Osteoblast (primary cell): ENCODE measurements at regions not wholly inside any gene's neighbourhood (a gene's known extent, or its start where the extent isn't known, plus 50 kb on each side); places are given as distances from the start of the nearest gene placed in this dataset.
"Not testable (repeated sequence)": the region's sequence is repeated elsewhere in the genome, so short reads cannot be mapped to it uniquely, and the experiment has no call there.

Experiments
- DNase-seq: peaks from one replicate; pipeline ENCODE4 v3.0.0; 2011; ENCODE audit warnings: low spot score, mixed read lengths; ENCODE audit not compliant: insufficient read length; ENCODE audit errors: missing footprints
- H2AFZ ChIP-seq: 2 replicates; pipeline ENCODE4 v1.6.0; 2011; ENCODE audit warnings: mild to moderate bottlenecking, low read length
- H3K27ac ChIP-seq: 2 replicates; pipeline ENCODE4 v1.5.1; 2011; ENCODE audit warnings: mild to moderate bottlenecking, low read depth, low read length, moderate library complexity
- H3K27me3 ChIP-seq: 2 replicates; pipeline ENCODE4 v1.6.0; 2012; ENCODE audit warnings: mild to moderate bottlenecking, control low read depth, inconsistent platforms, low read length, moderate library complexity; ENCODE audit not compliant: insufficient read depth
- H3K36me3 ChIP-seq: 2 replicates; pipeline ENCODE4 v1.5.1; 2011; ENCODE audit warnings: mild to moderate bottlenecking, low read length, control low read depth, moderate library complexity; ENCODE audit not compliant: insufficient read depth
- H3K4me1 ChIP-seq: 2 replicates; pipeline ENCODE4 v1.5.1; 2011; ENCODE audit warnings: mild to moderate bottlenecking, low read length, control low read depth, moderate library complexity; ENCODE audit not compliant: insufficient read depth
- H3K4me2 ChIP-seq: 2 replicates; pipeline ENCODE4 v1.6.0; 2011; ENCODE audit warnings: mild to moderate bottlenecking, low read length; ENCODE audit not compliant: insufficient read depth
- H3K4me3 ChIP-seq: fragments of 200-600 bp; sonication (generic); 3 replicates; pipeline ENCODE4 v1.5.1; 2012; ENCODE audit warnings: mild to moderate bottlenecking, low read length, inconsistent platforms; ENCODE audit not compliant: insufficient read depth
- H3K79me2 ChIP-seq: 2 replicates; pipeline ENCODE4 v1.6.0; 2012; ENCODE audit warnings: mild to moderate bottlenecking, low read length, control low read depth, inconsistent platforms; ENCODE audit not compliant: insufficient read depth
- H3K9me3 ChIP-seq: 2 replicates; pipeline ENCODE4 v1.5.1; 2011; ENCODE audit warnings: low read depth, low read length, control low read depth
- H4K20me1 ChIP-seq: 2 replicates; pipeline ENCODE4 v1.6.0; 2012; ENCODE audit warnings: mild to moderate bottlenecking, low read length, control low read depth; ENCODE audit not compliant: insufficient read depth
- TF ChIP-seq, protein P1 (sequence below): IDR thresholded peaks from 2 replicates; pipeline ENCODE4 v1.5.1; 2011; ENCODE audit warnings: mild to moderate bottlenecking, low read depth, low read length, moderate library complexity; ENCODE audit errors: extremely low read depth

DNA sequence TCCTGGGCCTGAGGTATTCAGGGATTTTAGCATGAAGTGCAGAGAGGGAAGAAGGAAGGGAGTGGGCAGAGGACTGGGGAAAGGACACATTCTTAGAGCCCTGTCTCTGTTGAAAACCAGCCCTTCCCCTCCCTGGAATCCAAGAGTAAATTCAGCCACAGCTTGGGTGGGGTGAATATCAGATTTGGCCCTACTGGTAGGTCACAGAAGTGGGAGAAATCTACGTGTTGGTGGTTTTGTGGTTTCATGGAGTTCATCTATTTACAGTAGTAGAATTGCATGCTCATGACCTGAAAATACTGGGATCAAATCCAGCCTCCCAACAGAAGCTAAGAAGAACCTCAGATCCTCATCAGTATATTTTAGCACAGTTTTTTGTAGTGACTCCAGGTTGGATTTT, 404.4 kb downstream of the BMP2 start:
- no peak for DNase-seq
- Histone ChIP-seq H3K4me3 (no peak overlapping the region), H3K4me1 (no peaks in the 10 kb centered on the region), H3K27me3 (no peaks in the 10 kb centered on the region), H3K79me2 (no peaks in the 10 kb centered on the region), H2AFZ (no peak overlapping the region), H3K9me3 (no peaks in the 10 kb centered on the region), H3K36me3 (no peaks in the 10 kb centered on the region), H4K20me1 (no peaks in the 10 kb centered on the region), H3K27ac (no peak overlapping the region), H3K4me2 (no peak overlapping the region)
- TF ChIP-seq, protein P1, sequence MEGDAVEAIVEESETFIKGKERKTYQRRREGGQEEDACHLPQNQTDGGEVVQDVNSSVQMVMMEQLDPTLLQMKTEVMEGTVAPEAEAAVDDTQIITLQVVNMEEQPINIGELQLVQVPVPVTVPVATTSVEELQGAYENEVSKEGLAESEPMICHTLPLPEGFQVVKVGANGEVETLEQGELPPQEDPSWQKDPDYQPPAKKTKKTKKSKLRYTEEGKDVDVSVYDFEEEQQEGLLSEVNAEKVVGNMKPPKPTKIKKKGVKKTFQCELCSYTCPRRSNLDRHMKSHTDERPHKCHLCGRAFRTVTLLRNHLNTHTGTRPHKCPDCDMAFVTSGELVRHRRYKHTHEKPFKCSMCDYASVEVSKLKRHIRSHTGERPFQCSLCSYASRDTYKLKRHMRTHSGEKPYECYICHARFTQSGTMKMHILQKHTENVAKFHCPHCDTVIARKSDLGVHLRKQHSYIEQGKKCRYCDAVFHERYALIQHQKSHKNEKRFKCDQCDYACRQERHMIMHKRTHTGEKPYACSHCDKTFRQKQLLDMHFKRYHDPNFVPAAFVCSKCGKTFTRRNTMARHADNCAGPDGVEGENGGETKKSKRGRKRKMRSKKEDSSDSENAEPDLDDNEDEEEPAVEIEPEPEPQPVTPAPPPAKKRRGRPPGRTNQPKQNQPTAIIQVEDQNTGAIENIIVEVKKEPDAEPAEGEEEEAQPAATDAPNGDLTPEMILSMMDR = no peak

DNA sequence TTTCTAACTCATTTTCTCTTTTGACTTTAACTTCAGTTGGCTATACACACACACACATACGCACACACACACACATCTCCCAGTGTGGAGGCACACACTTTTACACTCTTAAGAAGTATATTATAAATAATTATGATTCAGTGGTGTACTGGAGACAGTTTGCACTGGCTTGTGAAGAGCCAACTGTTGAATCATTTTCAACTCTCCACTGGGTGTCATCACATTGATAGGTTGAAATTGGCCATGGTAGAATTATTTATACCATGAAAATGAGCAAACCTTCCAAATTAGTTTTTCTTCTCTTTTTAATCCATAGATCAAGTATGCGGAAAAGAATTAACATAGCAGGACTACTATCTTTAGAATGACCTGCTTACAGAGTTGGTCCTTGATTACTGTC, 407.1 kb downstream of the BMP2 start:
- no peak overlapping the region for H3K4me2 ChIP-seq
- no peak overlapping the region for H2AFZ ChIP-seq
- no peaks in the 10 kb centered on the region for H3K27me3 ChIP-seq
- TF ChIP-seq, protein P1 = no peak
- no peaks in the 10 kb centered on the region for H3K4me1 ChIP-seq
- no peak overlapping the region for H3K27ac ChIP-seq
- no peak overlapping the region for H3K4me3 ChIP-seq
- no peaks in the 10 kb centered on the region for H3K9me3 ChIP-seq
- no peaks in the 10 kb centered on the region for H4K20me1 ChIP-seq
- DNase-seq = no peak
- H3K79me2 ChIP-seq = no peaks in the 10 kb centered on the region
- H3K36me3 ChIP-seq = no peaks in the 10 kb centered on the region

DNA sequence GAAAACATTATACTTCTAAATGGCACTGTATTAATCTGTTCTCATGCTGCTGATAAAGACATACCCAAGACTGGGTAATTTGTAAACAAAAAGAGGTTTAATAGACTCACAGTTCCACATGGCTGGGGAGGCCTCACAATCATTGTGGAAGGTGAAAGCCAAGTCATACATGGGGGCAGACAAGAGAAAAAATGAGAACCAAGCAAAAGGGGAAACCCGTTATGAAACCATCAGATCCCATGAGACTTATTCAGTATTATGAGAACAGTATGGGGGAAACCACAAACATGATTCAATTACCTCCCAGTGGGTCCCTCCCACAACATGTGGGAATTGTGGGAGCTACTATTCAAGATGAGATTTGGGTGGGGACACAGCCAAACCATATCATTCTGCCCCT, 408.3 kb downstream of the BMP2 start:
- DNase-seq, H2AFZ ChIP-seq, H3K79me2 ChIP-seq, H3K27ac ChIP-seq, H3K4me2 ChIP-seq, H3K4me1 ChIP-seq, H4K20me1 ChIP-seq, H3K27me3 ChIP-seq, H3K4me3 ChIP-seq, H3K36me3 ChIP-seq, H3K9me3 ChIP-seq: not testable (repeated sequence)

DNA sequence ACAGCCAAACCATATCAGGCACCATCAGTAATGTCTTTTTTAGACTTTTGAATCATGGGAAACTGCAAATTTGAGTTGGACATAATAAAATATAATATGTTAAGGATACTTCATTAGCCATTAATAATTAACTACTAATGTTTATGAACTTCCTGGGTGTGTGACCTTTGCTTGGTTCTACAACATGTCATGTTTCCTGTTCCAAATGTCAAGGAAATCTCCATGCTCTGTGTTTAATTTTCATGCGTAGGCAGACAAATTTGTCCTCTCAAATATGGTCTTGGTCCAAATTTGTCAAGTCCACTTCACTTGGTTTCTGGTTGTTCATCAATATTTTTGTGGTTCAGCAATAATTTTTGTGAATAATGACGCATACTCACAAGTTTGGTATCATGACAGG, 410.5 kb downstream of the BMP2 start:
- Histone ChIP-seq H2AFZ (no peak overlapping the region), H3K9me3 (peaks cover 2% of the 10 kb centered on the region), H3K79me2 (no peaks in the 10 kb centered on the region), H3K4me3 (no peak overlapping the region), H3K4me2 (no peak overlapping the region), H3K4me1 (no peaks in the 10 kb centered on the region), H3K27ac (no peak overlapping the region), H3K27me3 (no peaks in the 10 kb centered on the region), H3K36me3 (no peaks in the 10 kb centered on the region), H4K20me1 (no peaks in the 10 kb centered on the region)
- TF ChIP-seq, protein P1 = no peak
- DNase-seq = no peak
